BLaER1 (cell line): ENCODE measurements at regions not wholly inside any gene's neighbourhood (a gene's known extent, or its start where the extent isn't known, plus 50 kb on each side); places are given as distances from the start of the nearest gene placed in this dataset.

ENCODE experiments used
- H3K27ac ChIP-seq: shearing (Covaris generic); formaldehyde crosslinking; 2 replicates; pipeline ENCODE4 v1.8.1; 2022
- H3K27me3 ChIP-seq: shearing (Covaris generic); formaldehyde crosslinking; 2 replicates; pipeline ENCODE4 v1.8.1; 2022
- H3K36me3 ChIP-seq: shearing (Covaris generic); formaldehyde crosslinking; 2 replicates; pipeline ENCODE4 v1.8.1; 2022
- H3K4me1 ChIP-seq: shearing (Covaris generic); formaldehyde crosslinking; 2 replicates; pipeline ENCODE4 v1.8.1; 2022
- H3K4me2 ChIP-seq: shearing (Covaris generic); formaldehyde crosslinking; 2 replicates; pipeline ENCODE4 v1.8.1; 2022
- H3K4me3 ChIP-seq: shearing (Covaris generic); formaldehyde crosslinking; 2 replicates; pipeline ENCODE4 v1.8.1; 2022
- H3K9ac ChIP-seq: shearing (Covaris generic); formaldehyde crosslinking; 2 replicates; pipeline ENCODE4 v1.8.1; 2022
- H3K9me3 ChIP-seq: shearing (Covaris generic); formaldehyde crosslinking; 2 replicates; pipeline ENCODE4 v1.8.1; 2022
- H4K20me1 ChIP-seq: shearing (Covaris generic); formaldehyde crosslinking; 2 replicates; pipeline ENCODE4 v1.8.1; 2022
- Cebpa-rat ChIP-seq: shearing (Covaris generic); IDR thresholded peaks from 2 replicates; pipeline ENCODE4 v1.8.1; 2022

DNA sequence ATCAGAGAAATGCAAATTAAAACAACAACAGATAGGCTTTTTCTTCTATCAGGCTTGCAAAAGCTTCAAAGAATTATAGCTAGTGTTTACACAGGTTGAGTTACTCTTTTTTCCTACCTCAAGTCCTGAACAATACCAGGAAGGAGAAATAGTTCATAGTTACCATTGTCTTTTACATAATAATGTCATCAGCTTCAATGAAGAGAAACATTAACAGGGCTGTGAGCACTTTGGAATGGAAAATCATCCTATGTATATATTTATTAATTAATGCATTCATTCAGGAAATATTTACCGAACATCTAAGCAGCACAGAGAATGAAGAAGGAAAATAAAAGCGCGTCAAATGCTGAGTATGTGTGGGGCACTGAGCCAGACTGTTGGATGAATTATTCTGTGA is 197.3 kb downstream of the ZBTB18 start:
- TF ChIP-seq Cebpa-rat: no peak
- H3K9me3 ChIP-seq: no peaks in the 10 kb centered on the region
- H3K36me3 ChIP-seq: no peaks in the 10 kb centered on the region
- no peak overlapping the region for H3K9ac ChIP-seq
- H3K27ac ChIP-seq: no peak overlapping the region
- H3K4me2 ChIP-seq: no peak overlapping the region
- no peak overlapping the region for H3K4me3 ChIP-seq
- no peaks in the 10 kb centered on the region for H3K4me1 ChIP-seq
- no peaks in the 10 kb centered on the region for H3K27me3 ChIP-seq
- H4K20me1 ChIP-seq: no peaks in the 10 kb centered on the region

DNA sequence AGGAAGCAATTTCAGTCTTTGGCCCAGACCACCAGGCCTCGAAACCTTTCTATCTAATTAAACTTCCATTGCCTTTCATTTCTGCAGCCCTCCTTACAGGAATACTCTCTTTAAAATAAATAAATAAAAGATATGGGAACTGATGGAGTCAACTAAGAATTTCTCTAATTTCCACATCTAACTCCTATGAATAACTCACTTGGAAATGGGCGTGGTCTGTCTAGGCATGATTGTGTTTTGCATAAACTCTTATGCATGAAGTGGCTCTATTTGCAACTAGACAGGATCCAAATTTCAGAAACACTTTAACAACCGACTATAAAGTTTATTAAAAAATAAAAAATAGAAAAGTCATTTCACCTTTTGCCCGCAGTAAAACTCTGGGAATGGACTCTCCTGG is 199.5 kb downstream of the ADSS2 start:
- Histone ChIP-seq H3K9ac (no peak overlapping the region), H3K9me3 (no peaks in the 10 kb centered on the region), H3K4me2 (no peak overlapping the region), H3K4me3 (no peak overlapping the region), H3K27me3 (no peaks in the 10 kb centered on the region), H3K36me3 (no peaks in the 10 kb centered on the region), H3K4me1 (peaks cover 10% of the 10 kb centered on the region), H3K27ac (no peak overlapping the region), H4K20me1 (no peaks in the 10 kb centered on the region)
- TF ChIP-seq Cebpa-rat: no peak

DNA sequence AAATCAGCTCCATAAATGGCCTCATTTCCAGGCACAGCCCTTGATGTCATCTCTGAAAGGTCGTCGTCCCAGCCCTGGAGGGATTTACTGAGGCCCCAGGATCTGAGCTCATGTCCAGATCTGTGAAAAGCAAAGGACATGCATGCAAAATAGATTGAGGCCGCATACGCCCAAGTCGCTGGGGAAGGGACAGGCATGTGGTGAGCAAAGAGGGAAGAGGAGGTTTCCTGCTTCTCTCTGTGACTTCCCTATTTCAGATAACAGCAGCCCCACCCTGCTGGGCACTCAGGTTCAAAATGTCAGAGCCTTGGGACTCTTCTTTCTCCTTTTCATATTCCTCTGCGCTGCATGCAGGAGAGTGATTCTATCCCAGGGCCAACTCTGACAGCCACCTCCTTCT is 197.2 kb downstream of the ADSS2 start:
- no peaks in the 10 kb centered on the region for H3K36me3 ChIP-seq
- H3K9ac ChIP-seq: no peak overlapping the region
- peaks cover 10% of the 10 kb centered on the region for H3K4me1 ChIP-seq
- H3K9me3 ChIP-seq: no peaks in the 10 kb centered on the region
- H3K4me3 ChIP-seq: no peak overlapping the region
- no peak overlapping the region for H3K27ac ChIP-seq
- peak overlapping the region; percentile 54 for H3K4me2 ChIP-seq
- no peaks in the 10 kb centered on the region for H3K27me3 ChIP-seq
- no peak for TF ChIP-seq Cebpa-rat
- no peaks in the 10 kb centered on the region for H4K20me1 ChIP-seq

DNA sequence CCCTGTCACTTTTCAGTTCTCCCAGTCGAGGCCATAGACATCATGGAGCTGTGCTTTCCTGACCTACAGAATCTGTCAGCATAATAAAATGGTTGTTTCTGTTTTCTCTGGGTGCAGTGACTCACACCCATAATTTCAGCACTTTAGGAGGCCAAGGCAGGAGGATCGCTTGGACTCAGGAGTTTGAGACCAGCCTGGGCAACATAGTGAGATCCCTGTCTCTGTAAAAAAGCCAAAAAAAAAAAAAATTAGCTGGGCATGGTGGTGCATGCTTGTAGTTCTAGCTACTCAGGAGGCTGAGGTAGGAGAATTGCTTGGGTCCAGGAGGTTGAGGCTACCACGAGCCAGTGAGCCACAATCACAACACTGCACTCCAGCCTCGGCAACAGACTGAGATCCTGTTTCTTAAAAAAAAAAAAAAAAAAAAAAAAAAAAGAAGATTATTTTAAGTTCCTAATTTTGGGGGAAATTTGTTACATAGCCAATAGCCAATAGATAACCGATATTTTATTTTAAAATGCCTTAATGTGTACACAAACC is 196.2 kb downstream of the ADSS2 start:
- TF ChIP-seq Cebpa-rat: no peak
- Histone ChIP-seq H3K4me3 (no peak overlapping the region), H3K27me3 (no peaks in the 10 kb centered on the region), H3K9me3 (no peaks in the 10 kb centered on the region), H3K27ac (no peak overlapping the region), H3K4me2 (no peak overlapping the region), H3K9ac (no peak overlapping the region), H4K20me1 (no peaks in the 10 kb centered on the region), H3K4me1 (peaks cover 10% of the 10 kb centered on the region), H3K36me3 (no peaks in the 10 kb centered on the region)

DNA sequence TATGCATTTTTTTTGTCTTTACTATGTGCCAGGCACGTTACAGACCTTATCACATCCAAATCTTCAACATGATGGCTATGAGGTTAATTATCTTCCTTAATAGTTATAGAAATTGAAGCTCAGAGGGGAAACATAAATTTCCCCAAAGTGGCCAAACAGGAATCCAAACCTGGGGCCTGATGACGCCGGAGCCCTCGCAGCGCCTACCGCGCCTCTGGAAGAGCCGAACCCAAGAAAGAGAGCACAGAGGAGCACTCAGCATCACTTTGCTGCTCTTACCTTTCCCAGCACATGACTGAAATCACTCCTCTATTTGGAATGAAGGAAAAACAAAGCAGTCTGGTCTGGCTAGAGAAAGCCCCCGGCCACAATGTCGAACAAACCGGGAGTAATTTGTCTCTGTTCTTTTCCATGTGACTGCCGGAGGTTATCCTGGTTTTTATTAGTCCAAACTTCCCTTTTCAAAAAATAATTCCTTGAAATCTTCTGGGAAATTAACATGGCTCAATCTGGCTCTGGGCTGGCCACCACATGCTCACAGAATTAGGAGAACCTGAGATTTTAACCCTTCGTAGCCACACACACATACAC is 195.5 kb downstream of the ADSS2 start:
- no peak overlapping the region for H3K27ac ChIP-seq
- no peaks in the 10 kb centered on the region for H3K9me3 ChIP-seq
- no peaks in the 10 kb centered on the region for H3K27me3 ChIP-seq
- H3K4me3 ChIP-seq: no peak overlapping the region
- H3K4me1 ChIP-seq: peaks cover 10% of the 10 kb centered on the region
- no peaks in the 10 kb centered on the region for H3K36me3 ChIP-seq
- no peaks in the 10 kb centered on the region for H4K20me1 ChIP-seq
- no peak overlapping the region for H3K4me2 ChIP-seq
- no peak overlapping the region for H3K9ac ChIP-seq
- TF ChIP-seq Cebpa-rat: no peak

DNA sequence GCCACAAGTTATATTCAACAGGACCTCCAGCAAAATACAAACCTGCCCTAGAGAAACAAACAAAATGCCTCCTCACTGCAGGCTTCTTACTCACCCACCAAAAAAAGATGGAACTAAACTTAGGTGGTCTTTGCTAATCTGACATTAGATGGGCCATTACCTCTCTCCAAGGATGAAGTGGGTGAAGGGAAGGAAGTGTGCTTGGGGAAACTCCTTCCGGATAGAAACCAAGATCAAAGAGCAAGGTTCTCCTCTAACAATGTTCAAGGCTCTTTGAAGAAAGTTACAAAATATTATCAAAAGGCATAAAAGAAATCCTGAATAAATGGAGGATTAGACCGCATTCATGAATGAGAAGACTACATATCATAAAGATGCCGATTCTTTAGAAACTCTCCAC is 187.5 kb downstream of the ADSS2 start:
- no peaks in the 10 kb centered on the region for H3K9me3 ChIP-seq
- H3K27ac ChIP-seq: no peak overlapping the region
- H3K4me2 ChIP-seq: no peak overlapping the region
- H3K9ac ChIP-seq: no peak overlapping the region
- H3K4me3 ChIP-seq: no peak overlapping the region
- no peak for TF ChIP-seq Cebpa-rat
- H3K36me3 ChIP-seq: no peaks in the 10 kb centered on the region
- no peaks in the 10 kb centered on the region for H3K27me3 ChIP-seq
- H4K20me1 ChIP-seq: no peaks in the 10 kb centered on the region
- H3K4me1 ChIP-seq: no peaks in the 10 kb centered on the region

DNA sequence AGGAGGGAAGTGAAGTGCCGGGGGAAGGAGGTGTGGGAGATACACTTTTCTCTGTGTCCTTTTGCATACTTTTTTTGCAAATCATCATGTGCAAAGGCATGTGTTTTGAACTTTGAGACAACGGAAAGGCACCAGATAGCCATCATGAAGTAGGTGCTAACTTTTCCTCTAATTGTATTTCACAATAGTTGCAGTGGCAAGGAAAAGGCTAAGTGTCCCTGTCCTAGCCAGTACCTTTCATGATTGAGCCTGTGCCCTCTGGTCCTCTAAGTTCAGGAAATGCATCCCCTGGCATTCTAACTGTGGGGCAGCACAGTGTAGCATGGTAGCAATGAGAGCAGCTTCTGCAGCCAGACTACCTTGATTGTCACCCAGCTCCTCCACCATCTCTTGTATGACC is 186.2 kb downstream of the ADSS2 start:
- 0 out of 2 replicates have a peak, but pooled peaks cover 2% of the 10 kb centered on the region for H3K9me3 ChIP-seq
- no peak overlapping the region for H3K27ac ChIP-seq
- no peaks in the 10 kb centered on the region for H3K27me3 ChIP-seq
- no peak for TF ChIP-seq Cebpa-rat
- no peaks in the 10 kb centered on the region for H3K36me3 ChIP-seq
- H3K4me3 ChIP-seq: no peak overlapping the region
- no peaks in the 10 kb centered on the region for H3K4me1 ChIP-seq
- H3K4me2 ChIP-seq: no peak overlapping the region
- H4K20me1 ChIP-seq: no peaks in the 10 kb centered on the region
- H3K9ac ChIP-seq: no peak overlapping the region

DNA sequence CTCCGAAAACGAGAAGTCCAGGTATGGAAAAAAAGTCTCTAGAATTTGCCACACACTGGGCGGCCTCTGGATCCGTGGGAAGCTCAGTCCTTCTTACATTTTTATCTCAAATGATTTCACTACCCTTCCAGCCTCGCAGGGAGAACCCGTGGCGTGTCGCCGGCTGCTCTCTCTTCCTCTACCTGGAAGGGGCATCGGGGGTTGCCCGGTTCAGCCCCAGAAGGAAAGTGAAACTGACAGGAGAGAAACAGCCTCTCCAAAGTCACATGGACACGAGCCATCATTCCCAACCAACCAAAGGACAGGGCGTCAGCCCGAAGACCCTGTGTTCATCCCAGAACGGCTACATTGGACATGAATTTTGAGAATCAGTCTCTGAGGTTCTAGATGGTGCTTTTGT is 182.5 kb downstream of the ADSS2 start:
- Histone ChIP-seq H3K9me3 (0 out of 2 replicates have a peak, but pooled peaks cover 5% of the 10 kb centered on the region), H3K36me3 (no peaks in the 10 kb centered on the region), H3K27ac (no peak overlapping the region), H3K27me3 (no peaks in the 10 kb centered on the region), H3K4me1 (no peaks in the 10 kb centered on the region), H3K9ac (no peak overlapping the region), H3K4me3 (no peak overlapping the region), H3K4me2 (no peak overlapping the region), H4K20me1 (no peaks in the 10 kb centered on the region)
- no peak for TF ChIP-seq Cebpa-rat

DNA sequence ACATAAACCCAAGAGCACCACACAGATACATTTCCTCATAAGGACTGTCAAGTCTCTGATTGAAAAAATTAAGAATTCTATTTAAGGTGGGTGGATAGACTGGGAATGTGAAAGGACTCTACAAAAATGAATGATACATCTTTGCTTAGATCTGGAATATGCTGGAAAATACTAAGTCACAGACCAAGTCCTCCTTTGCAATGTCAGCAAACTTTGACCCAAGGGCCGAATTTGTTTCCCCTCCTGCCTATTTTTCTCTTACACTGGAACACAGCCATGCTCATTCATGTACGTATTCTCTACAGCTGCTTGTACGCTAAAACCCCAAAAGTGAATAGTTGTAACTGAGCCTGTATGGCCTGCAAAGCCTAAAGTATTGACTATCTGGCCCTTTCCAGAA is 180.7 kb downstream of the ADSS2 start:
- Histone ChIP-seq H3K4me2 (no peak overlapping the region), H4K20me1 (no peaks in the 10 kb centered on the region), H3K4me1 (no peaks in the 10 kb centered on the region), H3K36me3 (no peaks in the 10 kb centered on the region), H3K27me3 (no peaks in the 10 kb centered on the region), H3K27ac (no peak overlapping the region), H3K9ac (no peak overlapping the region), H3K9me3 (0 out of 2 replicates have a peak, but pooled peaks cover 5% of the 10 kb centered on the region), H3K4me3 (no peak overlapping the region)
- TF ChIP-seq Cebpa-rat: no peak

DNA sequence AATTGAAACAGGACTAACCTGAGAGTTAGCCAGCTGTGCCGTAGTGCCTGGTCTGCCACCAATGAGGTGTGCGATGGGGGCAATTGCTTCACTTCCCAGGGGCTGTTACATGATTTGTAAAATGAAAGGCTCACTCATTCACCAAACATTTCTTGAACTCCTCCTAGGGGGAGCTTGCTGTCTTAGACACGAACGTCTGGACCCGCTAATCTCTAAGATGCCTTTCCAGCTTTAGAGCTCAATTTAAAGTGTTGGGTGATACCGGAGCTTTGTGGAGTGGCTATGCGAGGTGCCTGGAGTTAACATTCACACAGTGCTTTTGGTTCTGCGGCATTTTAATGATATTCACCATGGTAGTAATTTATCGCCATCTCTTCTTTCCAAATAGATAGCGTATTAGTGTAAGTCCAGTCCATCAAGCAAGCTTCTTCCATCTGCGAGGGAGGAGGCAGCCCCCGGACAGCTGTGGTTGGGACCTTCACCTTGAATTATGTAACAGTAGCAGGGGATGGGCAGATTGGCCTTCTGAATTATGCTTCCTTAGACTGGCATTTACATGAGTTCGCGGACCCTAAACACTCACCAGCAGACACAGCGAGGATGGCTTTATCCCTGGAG is 179.9 kb downstream of the ADSS2 start:
- TF ChIP-seq Cebpa-rat: no peak
- Histone ChIP-seq H3K27ac (no peak overlapping the region), H3K36me3 (no peaks in the 10 kb centered on the region), H4K20me1 (no peaks in the 10 kb centered on the region), H3K4me2 (no peak overlapping the region), H3K27me3 (no peaks in the 10 kb centered on the region), H3K4me3 (no peak overlapping the region), H3K4me1 (no peaks in the 10 kb centered on the region), H3K9ac (no peak overlapping the region), H3K9me3 (0 out of 2 replicates have a peak, but pooled peaks cover 5% of the 10 kb centered on the region)
